ENCODE measurements at regions not wholly inside any gene's neighbourhood (a gene's known extent, or its start where the extent isn't known, plus 50 kb on each side); places are given as distances from the start of the nearest gene placed in this dataset.

DNA sequence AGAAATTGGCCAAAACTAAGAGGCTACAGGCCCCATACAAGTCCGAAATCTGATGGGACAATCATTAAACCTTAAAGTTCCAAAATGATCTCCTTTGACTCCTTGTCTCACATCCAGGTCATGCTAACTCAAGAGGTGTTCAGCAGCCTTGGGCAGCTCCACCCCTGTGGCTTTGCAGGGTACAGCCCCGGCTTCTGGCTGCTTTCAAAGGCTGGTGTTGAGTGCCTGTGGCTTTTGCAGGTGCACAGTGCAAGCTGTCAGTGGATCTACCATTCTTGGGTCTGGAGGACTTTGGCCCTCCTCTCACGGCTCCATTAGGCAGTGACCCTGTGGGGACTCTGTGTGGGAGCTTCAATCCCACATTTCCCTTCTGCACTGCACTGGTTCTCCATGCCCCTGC lies 329.1 kb upstream of the MAD2L1 start:
- H4K20me1 ChIP-seq (ENCODE audit: insufficient read depth), result no peaks in the 10 kb centered on the region
- POLR2A ChIA-PET, result no interaction called here
- 9% methylated on average over 3 of the region's 3 CpGs for WGBS (ENCODE audit: low lambda C conversion rate)

More for the DNA sequence above, 329.1 kb upstream of the MAD2L1 start:
- H3K79me2 ChIP-seq (ENCODE audit: insufficient read depth), result no peaks in the 10 kb centered on the region
- H3K4me2 ChIP-seq, result no peak overlapping the region
- no peak overlapping the region for H2AFZ ChIP-seq (ENCODE audit: low read depth)
- no peak overlapping the region for H3K4me3 ChIP-seq (ENCODE audit: low read depth in 2 of 2, low read length in 1 of 2)
- DNase-seq, result no peak
- no peak overlapping the region for H3K9ac ChIP-seq
- CTCF ChIA-PET, result no interaction called here
- no peaks in the 10 kb centered on the region for H3F3A ChIP-seq (replicated peaks; ENCODE audit: insufficient read depth)
- no peak overlapping the region for H3K27ac ChIP-seq (ENCODE audit: low read depth in 2 of 2, low read length in 1 of 2)
- no peaks in the 10 kb centered on the region for H3K36me3 ChIP-seq (replicated peaks in 1 of 2; ENCODE audit: control insufficient read depth in 1 of 2, insufficient read depth in 2 of 2, low read length in 1 of 2)
- no peaks in the 10 kb centered on the region for H3K9me2 ChIP-seq
- H3K9me3 ChIP-seq, result no peaks in the 10 kb centered on the region
- H3K4me1 ChIP-seq (ENCODE audit: control insufficient read depth in 1 of 2, insufficient read depth in 2 of 2, low read depth in 1 of 2, low read length in 1 of 2), result no peaks in the 10 kb centered on the region
- H3K27me3 ChIP-seq (ENCODE audit: insufficient read depth), result no peaks in the 10 kb centered on the region
- no peak for TF ChIP-seq MEF2A (IDR thresholded peaks at IDR 0.05; ENCODE audit: borderline replicate concordance, low read depth)
- TF ChIP-seq JUND (IDR thresholded peaks at IDR 0.05), result no peak
- TF ChIP-seq TCF12 (IDR thresholded peaks at IDR 0.05), result no peak
- no peak for TF ChIP-seq MAX (IDR thresholded peaks at IDR 0.05; ENCODE audit: low read depth)
- no peak for TF ChIP-seq RCOR1 (IDR thresholded peaks at IDR 0.05; ENCODE audit: low read length)
- TF ChIP-seq, protein P1, sequence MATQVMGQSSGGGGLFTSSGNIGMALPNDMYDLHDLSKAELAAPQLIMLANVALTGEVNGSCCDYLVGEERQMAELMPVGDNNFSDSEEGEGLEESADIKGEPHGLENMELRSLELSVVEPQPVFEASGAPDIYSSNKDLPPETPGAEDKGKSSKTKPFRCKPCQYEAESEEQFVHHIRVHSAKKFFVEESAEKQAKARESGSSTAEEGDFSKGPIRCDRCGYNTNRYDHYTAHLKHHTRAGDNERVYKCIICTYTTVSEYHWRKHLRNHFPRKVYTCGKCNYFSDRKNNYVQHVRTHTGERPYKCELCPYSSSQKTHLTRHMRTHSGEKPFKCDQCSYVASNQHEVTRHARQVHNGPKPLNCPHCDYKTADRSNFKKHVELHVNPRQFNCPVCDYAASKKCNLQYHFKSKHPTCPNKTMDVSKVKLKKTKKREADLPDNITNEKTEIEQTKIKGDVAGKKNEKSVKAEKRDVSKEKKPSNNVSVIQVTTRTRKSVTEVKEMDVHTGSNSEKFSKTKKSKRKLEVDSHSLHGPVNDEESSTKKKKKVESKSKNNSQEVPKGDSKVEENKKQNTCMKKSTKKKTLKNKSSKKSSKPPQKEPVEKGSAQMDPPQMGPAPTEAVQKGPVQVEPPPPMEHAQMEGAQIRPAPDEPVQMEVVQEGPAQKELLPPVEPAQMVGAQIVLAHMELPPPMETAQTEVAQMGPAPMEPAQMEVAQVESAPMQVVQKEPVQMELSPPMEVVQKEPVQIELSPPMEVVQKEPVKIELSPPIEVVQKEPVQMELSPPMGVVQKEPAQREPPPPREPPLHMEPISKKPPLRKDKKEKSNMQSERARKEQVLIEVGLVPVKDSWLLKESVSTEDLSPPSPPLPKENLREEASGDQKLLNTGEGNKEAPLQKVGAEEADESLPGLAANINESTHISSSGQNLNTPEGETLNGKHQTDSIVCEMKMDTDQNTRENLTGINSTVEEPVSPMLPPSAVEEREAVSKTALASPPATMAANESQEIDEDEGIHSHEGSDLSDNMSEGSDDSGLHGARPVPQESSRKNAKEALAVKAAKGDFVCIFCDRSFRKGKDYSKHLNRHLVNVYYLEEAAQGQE (IDR thresholded peaks at IDR 0.05; ENCODE audit: low read depth, low read length), result no peak
- TF ChIP-seq FOXJ3 (CRISPR knock-in tag; IDR thresholded peaks at IDR 0.05), result no peak
- TF ChIP-seq, protein P2, sequence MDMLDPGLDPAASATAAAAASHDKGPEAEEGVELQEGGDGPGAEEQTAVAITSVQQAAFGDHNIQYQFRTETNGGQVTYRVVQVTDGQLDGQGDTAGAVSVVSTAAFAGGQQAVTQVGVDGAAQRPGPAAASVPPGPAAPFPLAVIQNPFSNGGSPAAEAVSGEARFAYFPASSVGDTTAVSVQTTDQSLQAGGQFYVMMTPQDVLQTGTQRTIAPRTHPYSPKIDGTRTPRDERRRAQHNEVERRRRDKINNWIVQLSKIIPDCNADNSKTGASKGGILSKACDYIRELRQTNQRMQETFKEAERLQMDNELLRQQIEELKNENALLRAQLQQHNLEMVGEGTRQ (IDR thresholded peaks at IDR 0.05; ENCODE audit: borderline replicate concordance, low read depth, low read length), result no peak
- TF ChIP-seq, protein P3, sequence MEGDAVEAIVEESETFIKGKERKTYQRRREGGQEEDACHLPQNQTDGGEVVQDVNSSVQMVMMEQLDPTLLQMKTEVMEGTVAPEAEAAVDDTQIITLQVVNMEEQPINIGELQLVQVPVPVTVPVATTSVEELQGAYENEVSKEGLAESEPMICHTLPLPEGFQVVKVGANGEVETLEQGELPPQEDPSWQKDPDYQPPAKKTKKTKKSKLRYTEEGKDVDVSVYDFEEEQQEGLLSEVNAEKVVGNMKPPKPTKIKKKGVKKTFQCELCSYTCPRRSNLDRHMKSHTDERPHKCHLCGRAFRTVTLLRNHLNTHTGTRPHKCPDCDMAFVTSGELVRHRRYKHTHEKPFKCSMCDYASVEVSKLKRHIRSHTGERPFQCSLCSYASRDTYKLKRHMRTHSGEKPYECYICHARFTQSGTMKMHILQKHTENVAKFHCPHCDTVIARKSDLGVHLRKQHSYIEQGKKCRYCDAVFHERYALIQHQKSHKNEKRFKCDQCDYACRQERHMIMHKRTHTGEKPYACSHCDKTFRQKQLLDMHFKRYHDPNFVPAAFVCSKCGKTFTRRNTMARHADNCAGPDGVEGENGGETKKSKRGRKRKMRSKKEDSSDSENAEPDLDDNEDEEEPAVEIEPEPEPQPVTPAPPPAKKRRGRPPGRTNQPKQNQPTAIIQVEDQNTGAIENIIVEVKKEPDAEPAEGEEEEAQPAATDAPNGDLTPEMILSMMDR (IDR thresholded peaks at IDR 0.05), result no peak
- TF ChIP-seq NFIC (IDR thresholded peaks at IDR 0.05; ENCODE audit: borderline replicate concordance), result no peak
- TF ChIP-seq IRF3 (IDR thresholded peaks at IDR 0.05; ENCODE audit: low read depth, low read length), result no peak
